ENCODE measurements at regions not wholly inside any gene's neighbourhood (a gene's known extent, or its start where the extent isn't known, plus 50 kb on each side); places are given as distances from the start of the nearest gene placed in this dataset.
"Not testable (repeated sequence)": the region's sequence is repeated elsewhere in the genome, so short reads cannot be mapped to it uniquely, and the experiment has no call there.

- TF ChIP-seq POLR2A, CTCF (IDR thresholded peaks at IDR 0.05): not testable (repeated sequence)
These were observed 228.3 kb upstream of the SPOPL start for GRCh38 chr2:138273280-138273679.

Measured in breast epithelium (tissue), 3 donors.